Hepatocyte (in vitro differentiated cells): ENCODE measurements at regions not wholly inside any gene's neighbourhood (a gene's known extent, or its start where the extent isn't known, plus 50 kb on each side); places are given as distances from the start of the nearest gene placed in this dataset.

ENCODE experiments used
- DNase-seq: peaks from one replicate; pipeline ENCODE4 v3.0.0-alpha.2; 2016; ENCODE audit warnings: low spot score
- H2AFZ ChIP-seq: fragments of 200-600 bp; sonication (generic); 2 replicates; pipeline ENCODE4 v1.6.0; 2016; ENCODE audit warnings: antibody characterized with exemption, mild to moderate bottlenecking
- H3K27ac ChIP-seq: fragments of 200-600 bp; sonication (generic); 2 replicates; pipeline ENCODE4 v1.5.1; 2016; ENCODE audit warnings: mild to moderate bottlenecking
- H3K27me3 ChIP-seq: fragments of 200-600 bp; sonication (generic); 2 replicates; pipeline ENCODE4 v1.6.1; 2016
- H3K36me3 ChIP-seq: fragments of 200-600 bp; sonication (generic); replicated peaks from 2 replicates; pipeline ENCODE4 v1.5.1; 2016; ENCODE audit warnings: low read depth; ENCODE audit not compliant: insufficient read depth
- H3K4me1 ChIP-seq: fragments of 200-600 bp; sonication (generic); 2 replicates; pipeline ENCODE4 v1.5.1; 2016; ENCODE audit warnings: mild to moderate bottlenecking, moderate library complexity; ENCODE audit not compliant: insufficient read depth
- H3K4me2 ChIP-seq: fragments of 200-600 bp; sonication (generic); 2 replicates; pipeline ENCODE4 v1.6.0; 2016
- H3K4me3 ChIP-seq: fragments of 200-600 bp; sonication (generic); 2 replicates; pipeline ENCODE4 v1.5.1; 2016; ENCODE audit warnings: mild to moderate bottlenecking
- H3K79me2 ChIP-seq: fragments of 200-600 bp; sonication (generic); 2 replicates; pipeline ENCODE4 v1.6.0; 2017; ENCODE audit warnings: mild to moderate bottlenecking
- H3K9me2 ChIP-seq: fragments of 200-600 bp; sonication (generic); replicated peaks from 2 replicates; pipeline ENCODE4 v1.6.0; 2017; ENCODE audit warnings: mild to moderate bottlenecking; ENCODE audit not compliant: insufficient read depth
- H3K9me3 ChIP-seq: fragments of 200-600 bp; sonication (generic); 2 replicates; pipeline ENCODE4 v1.5.1; 2016; ENCODE audit warnings: low read depth, mild to moderate bottlenecking
- H4K20me1 ChIP-seq: fragments of 200-600 bp; sonication (generic); 2 replicates; pipeline ENCODE4 v1.6.0; 2016; ENCODE audit warnings: mild to moderate bottlenecking; ENCODE audit not compliant: insufficient read depth, poor library complexity, severe bottlenecking
- EZH2 ChIP-seq: fragments of 200-600 bp; sonication (generic); IDR thresholded peaks from 2 replicates; pipeline ENCODE4 v1.6.1; 2016; ENCODE audit warnings: antibody characterized with exemption, mild to moderate bottlenecking, borderline replicate concordance
- EZH2phosphoT487 ChIP-seq: fragments of 200-600 bp; sonication (generic); IDR thresholded peaks from one replicate; pipeline ENCODE4 v1.6.1; 2018; ENCODE audit warnings: antibody characterized with exemption, mild to moderate bottlenecking, low read depth, moderate library complexity; ENCODE audit not compliant: unreplicated experiment, severe bottlenecking
- WGBS: methylation state at CpG from one replicate; pipeline ENCODE4 v1.1.6; 2016; ENCODE audit warnings: low lambda C conversion rate; ENCODE audit errors: missing lambda C conversion rate; 5-methylcytosine and 5-hydroxymethylcytosine counted together
- TF ChIP-seq, protein P1 (sequence below): fragments of 200-600 bp; sonication (generic); IDR thresholded peaks from 2 replicates; pipeline ENCODE4 v1.5.1; 2016; ENCODE audit warnings: antibody characterized with exemption, mild to moderate bottlenecking; ENCODE audit not compliant: poor library complexity

DNA sequence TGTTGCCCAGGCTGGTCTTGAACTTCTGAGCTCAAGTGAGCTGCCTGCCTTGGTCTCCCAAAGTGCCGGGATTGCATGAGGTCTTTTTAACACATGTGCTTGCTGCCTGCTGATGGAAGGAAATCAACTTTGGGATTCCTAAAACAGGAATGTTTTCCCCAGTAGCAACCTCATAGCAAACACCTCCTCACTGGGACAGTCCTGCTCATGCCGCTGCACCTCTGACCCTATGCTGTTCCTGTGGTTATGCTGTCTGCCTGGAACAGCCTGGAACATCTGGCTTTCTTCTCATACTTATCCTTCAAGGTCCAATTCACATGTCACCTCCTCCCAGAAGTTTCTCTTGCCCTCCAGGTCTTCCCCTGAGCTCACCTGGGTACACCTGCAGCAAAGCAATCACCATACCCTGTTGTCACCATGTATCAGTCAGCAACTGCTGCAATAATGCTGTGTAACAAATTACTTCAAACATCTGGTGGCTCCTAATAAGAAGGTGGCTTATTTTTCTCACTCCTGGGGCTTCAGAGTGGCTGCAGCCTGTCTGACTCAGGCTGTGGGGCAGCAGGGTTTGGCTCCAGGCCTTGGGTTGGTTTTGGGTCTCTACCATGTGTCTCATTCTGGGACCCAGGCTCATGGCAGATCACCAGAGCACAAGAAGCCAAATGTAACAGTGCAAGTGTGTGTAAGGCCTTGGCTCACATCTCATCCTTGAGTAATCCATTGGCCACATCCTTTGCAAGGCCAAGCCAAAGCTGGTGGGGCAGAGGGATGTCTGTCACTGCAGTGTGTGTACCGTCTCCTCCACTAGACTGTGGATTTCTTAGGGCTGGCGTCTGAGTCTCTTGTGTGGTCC is 59.4 kb upstream of the SORCS2 start:
- Histone ChIP-seq H3K9me3 (no peaks in the 10 kb centered on the region), H4K20me1 (no peaks in the 10 kb centered on the region), H3K9me2 (no peaks in the 10 kb centered on the region), H3K4me1 (peaks cover 13% of the 10 kb centered on the region), H3K4me2 (no peak overlapping the region), H3K27ac (no peak overlapping the region), H3K79me2 (no peaks in the 10 kb centered on the region), H3K4me3 (no peak overlapping the region), H3K36me3 (no peaks in the 10 kb centered on the region), H2AFZ (no peak overlapping the region), H3K27me3 (no peaks in the 10 kb centered on the region)
- 96% methylated on average over 4 of the region's 4 CpGs for WGBS
- TF ChIP-seq EZH2 = no peak
- TF ChIP-seq EZH2phosphoT487 = no peak
- TF ChIP-seq, protein P1, sequence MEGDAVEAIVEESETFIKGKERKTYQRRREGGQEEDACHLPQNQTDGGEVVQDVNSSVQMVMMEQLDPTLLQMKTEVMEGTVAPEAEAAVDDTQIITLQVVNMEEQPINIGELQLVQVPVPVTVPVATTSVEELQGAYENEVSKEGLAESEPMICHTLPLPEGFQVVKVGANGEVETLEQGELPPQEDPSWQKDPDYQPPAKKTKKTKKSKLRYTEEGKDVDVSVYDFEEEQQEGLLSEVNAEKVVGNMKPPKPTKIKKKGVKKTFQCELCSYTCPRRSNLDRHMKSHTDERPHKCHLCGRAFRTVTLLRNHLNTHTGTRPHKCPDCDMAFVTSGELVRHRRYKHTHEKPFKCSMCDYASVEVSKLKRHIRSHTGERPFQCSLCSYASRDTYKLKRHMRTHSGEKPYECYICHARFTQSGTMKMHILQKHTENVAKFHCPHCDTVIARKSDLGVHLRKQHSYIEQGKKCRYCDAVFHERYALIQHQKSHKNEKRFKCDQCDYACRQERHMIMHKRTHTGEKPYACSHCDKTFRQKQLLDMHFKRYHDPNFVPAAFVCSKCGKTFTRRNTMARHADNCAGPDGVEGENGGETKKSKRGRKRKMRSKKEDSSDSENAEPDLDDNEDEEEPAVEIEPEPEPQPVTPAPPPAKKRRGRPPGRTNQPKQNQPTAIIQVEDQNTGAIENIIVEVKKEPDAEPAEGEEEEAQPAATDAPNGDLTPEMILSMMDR = no peak
- no peak for DNase-seq

DNA sequence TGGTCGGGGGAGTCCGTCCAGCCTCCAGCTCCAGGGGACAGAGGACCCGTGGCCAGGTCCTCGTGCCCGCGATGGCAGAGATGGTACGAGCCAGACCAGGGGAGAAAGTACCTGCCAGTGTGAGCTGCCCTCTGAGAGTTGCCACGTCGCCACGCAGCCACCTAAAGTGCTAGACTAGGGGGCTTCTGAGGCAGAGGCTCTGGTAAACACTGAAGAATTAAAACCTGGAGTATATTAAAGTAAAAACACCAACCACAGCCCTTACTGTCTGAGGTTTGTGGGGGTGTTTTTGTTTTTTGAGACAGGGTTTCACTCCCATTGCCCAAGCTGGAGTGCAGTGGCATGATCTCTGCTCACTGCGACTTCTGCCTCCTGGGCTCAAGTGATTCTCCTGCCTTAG is 60.1 kb upstream of the SORCS2 start:
- TF ChIP-seq, protein P1 = no peak
- TF ChIP-seq EZH2 (no peak), EZH2phosphoT487 (no peak)
- H3K36me3 ChIP-seq = no peaks in the 10 kb centered on the region
- H2AFZ ChIP-seq = no peak overlapping the region
- no peaks in the 10 kb centered on the region for H3K27me3 ChIP-seq
- WGBS = 84% methylated on average over 11 of the region's 11 CpGs
- H3K27ac ChIP-seq = no peak overlapping the region
- no peaks in the 10 kb centered on the region for H3K79me2 ChIP-seq
- H4K20me1 ChIP-seq = no peaks in the 10 kb centered on the region
- H3K9me2 ChIP-seq = no peaks in the 10 kb centered on the region
- H3K4me3 ChIP-seq = no peak overlapping the region
- no peak overlapping the region for H3K4me2 ChIP-seq
- no peaks in the 10 kb centered on the region for H3K9me3 ChIP-seq
- DNase-seq = no peak
- H3K4me1 ChIP-seq = peaks cover 13% of the 10 kb centered on the region

DNA sequence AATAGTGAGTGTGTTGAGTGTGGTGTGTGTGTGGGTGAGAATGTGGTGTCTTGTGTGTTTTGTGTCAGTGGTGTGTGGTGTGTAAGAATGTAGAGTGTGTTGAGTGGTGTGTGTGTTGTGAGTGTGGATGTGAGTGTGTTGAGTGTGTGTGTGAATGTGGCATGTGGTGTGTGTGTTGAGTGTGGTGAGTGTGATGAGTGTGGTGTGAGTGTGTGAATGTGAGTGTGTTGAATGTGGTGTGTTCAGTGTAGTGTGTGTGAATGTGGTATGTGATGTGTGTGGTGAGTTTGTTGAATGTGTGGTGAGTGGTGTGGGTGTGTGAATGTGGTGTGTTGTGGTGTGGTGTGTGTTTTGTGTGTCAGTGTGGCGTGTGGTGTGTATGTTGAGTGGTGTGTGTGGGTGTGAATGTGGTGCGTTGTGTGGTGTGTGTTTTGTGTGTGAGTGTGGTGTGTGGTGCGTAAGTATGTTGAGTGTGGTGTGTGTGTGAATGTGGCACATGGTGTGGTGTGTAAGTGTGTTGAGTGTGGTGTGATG is 60.8 kb upstream of the SORCS2 start:
- no peaks in the 10 kb centered on the region for H3K27me3 ChIP-seq
- no peak overlapping the region for H3K27ac ChIP-seq

More for the DNA sequence above, 60.8 kb upstream of the SORCS2 start:
- Histone ChIP-seq H2AFZ (no peak overlapping the region), H3K36me3 (no peaks in the 10 kb centered on the region), H3K4me2 (no peak overlapping the region), H3K79me2 (no peaks in the 10 kb centered on the region), H3K4me1 (peaks cover 13% of the 10 kb centered on the region), H3K9me2 (no peaks in the 10 kb centered on the region), H3K9me3 (no peaks in the 10 kb centered on the region), H4K20me1 (no peaks in the 10 kb centered on the region), H3K4me3 (no peak overlapping the region)
- no peak for DNase-seq
- TF ChIP-seq EZH2 = no peak
- TF ChIP-seq, protein P1 = no peak
- no peak for TF ChIP-seq EZH2phosphoT487
- 65% methylated on average over 3 of the region's 3 CpGs for WGBS
